ENCODE measurements at regions not wholly inside any gene's neighbourhood (a gene's known extent, or its start where the extent isn't known, plus 50 kb on each side); places are given as distances from the start of the nearest gene placed in this dataset.

DNA sequence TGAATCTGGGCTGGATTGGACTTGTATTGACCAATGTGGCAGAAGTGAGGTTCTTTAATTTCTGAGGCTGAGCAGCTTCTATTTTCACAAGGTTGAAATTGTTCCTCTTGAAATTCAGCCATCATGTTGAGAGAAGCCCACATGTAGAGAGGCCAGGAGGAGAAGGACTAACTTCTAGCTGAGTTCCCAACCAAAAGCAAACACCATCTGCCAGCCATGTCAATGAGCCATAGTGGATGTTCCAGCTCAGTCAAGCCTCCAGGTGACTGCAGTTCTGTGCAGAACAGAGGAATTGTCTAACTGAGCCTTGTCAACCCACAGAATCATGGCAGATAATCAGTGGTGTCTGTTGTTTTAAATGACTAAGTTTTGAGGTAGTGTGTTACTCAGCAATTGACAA lies 110.6 kb upstream of the ACVR1 start:
- TF ChIP-seq MAX (IDR thresholded peaks at IDR 0.05; ENCODE audit: low read depth, low read length): no peak
- no peak for DNase-seq (ENCODE audit: low read depth)

DNA sequence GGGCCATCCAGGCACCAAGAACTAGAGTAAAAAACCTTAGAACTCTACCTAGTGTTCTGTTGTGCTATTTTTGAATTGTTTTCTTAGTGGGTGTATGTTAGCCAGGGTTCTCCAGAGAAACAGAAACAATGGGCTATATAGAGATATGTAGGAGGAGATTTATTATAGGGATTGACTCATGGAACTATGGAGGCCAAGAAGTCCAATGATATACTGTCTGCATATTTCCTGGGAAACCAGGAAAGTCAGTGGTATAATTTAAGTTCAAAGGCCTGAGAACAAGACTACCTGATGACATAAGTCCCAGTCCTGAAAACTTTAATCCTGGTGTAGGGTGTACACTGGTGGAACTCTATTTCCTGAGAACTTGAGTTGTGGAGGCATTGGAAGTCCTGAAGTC lies 108.7 kb upstream of the ACVR1 start:
- DNase-seq (ENCODE audit: low read depth): no peak
- H3K4me3 ChIP-seq (ENCODE audit: low read depth, low read length): no peak overlapping the region
- TF ChIP-seq CTCF (IDR thresholded peaks at IDR 0.05; ENCODE audit: low read depth, low read length): no peak
- TF ChIP-seq MYC (IDR thresholded peaks at IDR 0.05; ENCODE audit: low read depth, low read length): no peak
- no peak for TF ChIP-seq MAX (IDR thresholded peaks at IDR 0.05; ENCODE audit: low read depth, low read length)
- no peak for TF ChIP-seq POLR2A (IDR thresholded peaks at IDR 0.05; ENCODE audit: extremely low read depth, insufficient read length)

More for the DNA sequence above, 110.6 kb upstream of the ACVR1 start:
- no peak overlapping the region for H3K4me3 ChIP-seq (ENCODE audit: low read depth, low read length)

DNA sequence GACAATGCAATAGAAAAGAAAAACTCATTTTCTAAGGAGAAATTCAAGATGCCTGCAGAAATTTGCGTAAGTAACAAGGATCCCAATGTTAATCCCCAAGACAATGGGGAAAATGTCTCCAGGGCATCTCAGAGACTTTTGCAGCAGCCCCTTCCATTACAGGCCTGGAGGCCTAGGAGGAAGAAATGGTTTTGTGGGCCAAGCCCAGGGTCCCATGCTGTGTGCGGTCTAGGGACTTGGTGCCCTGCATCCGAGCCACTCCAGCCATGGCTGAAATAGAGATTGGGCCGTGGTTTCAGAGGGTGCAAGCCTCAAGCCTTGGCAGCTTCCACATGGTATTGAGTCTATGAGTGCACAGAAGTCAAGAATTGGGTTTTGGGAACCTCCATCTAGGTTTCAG lies 103.9 kb upstream of the ACVR1 start:
- DNase-seq (ENCODE audit: low read depth): no peak
- TF ChIP-seq POLR2A (IDR thresholded peaks at IDR 0.05; ENCODE audit: extremely low read depth, insufficient read length) (no peak), CTCF (IDR thresholded peaks at IDR 0.05; ENCODE audit: low read depth, low read length) (no peak), MYC (IDR thresholded peaks at IDR 0.05; ENCODE audit: low read depth, low read length) (no peak), MAX (IDR thresholded peaks at IDR 0.05; ENCODE audit: low read depth, low read length) (no peak)
- H3K4me3 ChIP-seq (ENCODE audit: low read depth, low read length): no peak overlapping the region

GRCh38 chr2:157971702-157972101 lies 95.6 kb upstream of the ACVR1 start:
- H3K4me3 ChIP-seq (ENCODE audit: low read depth, low read length): no peak overlapping the region
- TF ChIP-seq MAX (IDR thresholded peaks at IDR 0.05; ENCODE audit: low read depth, low read length) (no peak), MYC (IDR thresholded peaks at IDR 0.05; ENCODE audit: low read depth, low read length) (no peak), CTCF (IDR thresholded peaks at IDR 0.05; ENCODE audit: low read depth, low read length) (no peak), POLR2A (IDR thresholded peaks at IDR 0.05; ENCODE audit: extremely low read depth, insufficient read length) (no peak)
- DNase-seq (ENCODE audit: low read depth): no peak

DNA sequence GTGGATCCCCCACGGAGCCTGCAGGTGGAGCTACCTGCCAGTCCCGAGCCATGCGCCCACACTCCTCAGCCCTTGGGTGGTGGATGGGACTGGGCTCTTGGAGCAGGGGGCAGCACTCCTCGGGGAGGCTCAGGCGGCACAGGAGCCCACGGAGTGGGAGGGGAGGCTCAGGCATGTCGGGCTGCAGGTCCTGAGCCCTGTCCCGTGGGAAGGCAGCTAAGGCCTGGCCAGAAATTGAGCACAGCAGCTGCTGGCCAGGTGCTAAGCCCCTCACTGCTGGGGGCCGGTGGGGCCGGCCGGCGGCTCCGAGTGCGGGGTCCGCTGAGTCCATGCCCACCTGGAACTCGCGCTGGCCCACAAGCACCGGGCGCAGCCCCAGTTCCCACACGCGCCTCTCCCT lies 91.7 kb upstream of the ACVR1 start:
- no peak for DNase-seq (ENCODE audit: low read depth)
- TF ChIP-seq CTCF (IDR thresholded peaks at IDR 0.05; ENCODE audit: low read depth, low read length) (no peak), POLR2A (IDR thresholded peaks at IDR 0.05; ENCODE audit: extremely low read depth, insufficient read length) (no peak), MYC (IDR thresholded peaks at IDR 0.05; ENCODE audit: low read depth, low read length) (no peak), MAX (IDR thresholded peaks at IDR 0.05; ENCODE audit: low read depth, low read length) (no peak)

GRCh38 chr2:157959249-157959648 lies 83.1 kb upstream of the ACVR1 start:
- H3K4me3 ChIP-seq (ENCODE audit: low read depth, low read length): no peak overlapping the region
- DNase-seq (ENCODE audit: low read depth): no peak
- no peak for TF ChIP-seq CTCF (IDR thresholded peaks at IDR 0.05; ENCODE audit: low read depth, low read length)
- no peak for TF ChIP-seq POLR2A (IDR thresholded peaks at IDR 0.05; ENCODE audit: extremely low read depth, insufficient read length)
- TF ChIP-seq MAX (IDR thresholded peaks at IDR 0.05; ENCODE audit: low read depth, low read length): no peak

More for the DNA sequence above, 91.7 kb upstream of the ACVR1 start:
- H3K4me3 ChIP-seq (ENCODE audit: low read depth, low read length): no peak overlapping the region

All from NB4 (cell line).